DND-41 (cell line): ENCODE measurements at regions not wholly inside any gene's neighbourhood (a gene's known extent, or its start where the extent isn't known, plus 50 kb on each side); places are given as distances from the start of the nearest gene placed in this dataset.
"Not testable (repeated sequence)": the region's sequence is repeated elsewhere in the genome, so short reads cannot be mapped to it uniquely, and the experiment has no call there.

Experiments used
- ATAC-seq: fragments of 200-7000 bp; cut with Tn5 transposase; 3 replicates; pipeline ENCODE4 v1.9.1; 2021; ENCODE audit warnings: low read depth; ENCODE audit not compliant: insufficient read depth
- DNase-seq: peaks from one replicate; pipeline ENCODE4 v3.0.0-alpha.2; 2020
- H2AFZ ChIP-seq: 2 replicates; pipeline ENCODE4 v1.6.0; 2012; ENCODE audit warnings: low read depth, low read length
- H3K27ac ChIP-seq: 2 replicates; pipeline ENCODE4 v1.5.1; 2012; ENCODE audit warnings: low read length, inconsistent platforms
- H3K27me3 ChIP-seq: fragments of 200-600 bp; sonication (generic); 2 replicates; pipeline ENCODE4 v1.6.0; 2012; ENCODE audit warnings: low read length, mild to moderate bottlenecking, inconsistent platforms; ENCODE audit not compliant: insufficient read depth, poor library complexity
- H3K36me3 ChIP-seq: 2 replicates; pipeline ENCODE4 v1.5.1; 2012; ENCODE audit warnings: low read length, inconsistent platforms; ENCODE audit not compliant: insufficient read depth
- H3K4me1 ChIP-seq: 2 replicates; pipeline ENCODE4 v1.5.1; 2012; ENCODE audit warnings: mild to moderate bottlenecking, low read length; ENCODE audit not compliant: insufficient read depth
- H3K4me2 ChIP-seq: 2 replicates; pipeline ENCODE4 v1.6.0; 2012; ENCODE audit warnings: mild to moderate bottlenecking, moderate library complexity, low read length, inconsistent platforms; ENCODE audit not compliant: insufficient read depth
- H3K4me3 ChIP-seq, 2 experiments: fragments of 200-600 bp in 1 of 2; shearing (Covaris generic) in 1 of 2; 2 replicates each; pipeline ENCODE4 v1.5.1; 2012 to 2016; ENCODE audit warnings: inconsistent platforms in 2 of 2, low read length in 2 of 2, mild to moderate bottlenecking in 2 of 2, low read depth in 1 of 2, moderate library complexity in 1 of 2
- H3K79me2 ChIP-seq: 2 replicates; pipeline ENCODE4 v1.6.0; 2012; ENCODE audit warnings: low read length, inconsistent platforms; ENCODE audit not compliant: insufficient read depth
- H3K9ac ChIP-seq: 2 replicates; pipeline ENCODE4 v1.6.0; 2012; ENCODE audit warnings: low read depth, mild to moderate bottlenecking, inconsistent platforms, low read length, moderate library complexity
- H3K9me3 ChIP-seq: 2 replicates; pipeline ENCODE4 v1.5.1; 2012; ENCODE audit warnings: low read length, moderate library complexity, mild to moderate bottlenecking, inconsistent platforms; ENCODE audit not compliant: insufficient read depth, severe bottlenecking
- H4K20me1 ChIP-seq: 2 replicates; pipeline ENCODE4 v1.6.0; 2012; ENCODE audit warnings: low read length; ENCODE audit not compliant: insufficient read depth

DNA sequence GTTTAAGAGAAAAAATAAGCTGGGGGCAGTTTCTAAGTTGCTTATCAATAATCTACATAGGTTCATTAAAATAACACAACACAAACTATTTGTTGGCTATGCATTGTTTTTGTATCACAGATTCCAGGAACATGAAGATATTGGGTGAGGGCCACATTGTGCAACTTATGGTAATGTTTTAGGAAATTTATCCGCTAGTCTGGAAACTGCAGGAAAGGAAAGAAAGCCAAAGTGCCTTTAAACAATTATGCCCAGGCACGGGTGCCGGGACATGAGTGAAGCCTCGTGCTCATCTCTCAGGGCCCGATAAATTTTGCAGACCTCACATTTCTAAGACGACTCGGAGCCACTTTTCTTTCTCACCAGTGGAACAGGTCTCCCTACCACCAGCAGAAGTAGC, 52.6 kb upstream of the GOLGA8Q start:
- not testable (repeated sequence) for H2AFZ ChIP-seq, H3K4me3 ChIP-seq, DNase-seq, H3K9me3 ChIP-seq, ATAC-seq, H4K20me1 ChIP-seq, H3K27ac ChIP-seq, H3K36me3 ChIP-seq, H3K79me2 ChIP-seq, H3K4me2 ChIP-seq, H3K27me3 ChIP-seq, H3K4me1 ChIP-seq, H3K9ac ChIP-seq

DNA sequence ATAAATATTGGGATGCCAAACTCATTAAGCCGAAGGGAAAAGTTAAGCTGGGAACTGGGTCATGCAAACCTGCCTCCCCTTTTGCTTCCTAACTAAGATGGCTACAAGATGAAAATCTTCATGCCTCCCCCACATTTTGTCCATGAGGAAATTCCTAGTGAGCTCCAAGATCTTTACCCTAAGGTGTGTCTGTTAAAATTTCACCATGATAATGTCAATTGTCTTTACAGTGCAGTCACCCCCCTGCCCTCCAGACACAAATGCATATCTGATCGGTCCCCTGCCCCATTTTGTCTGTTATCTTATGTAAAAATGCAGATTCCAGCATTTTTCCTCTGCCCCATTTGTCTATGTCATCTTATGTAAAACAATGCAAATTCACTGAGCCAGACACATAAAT, 51.3 kb upstream of the GOLGA8Q start:
- H3K4me2 ChIP-seq, H3K4me1 ChIP-seq, DNase-seq, H3K27me3 ChIP-seq, H3K27ac ChIP-seq, H4K20me1 ChIP-seq, H3K9ac ChIP-seq, H3K4me3 ChIP-seq, H3K79me2 ChIP-seq, H2AFZ ChIP-seq, H3K36me3 ChIP-seq, H3K9me3 ChIP-seq, ATAC-seq: not testable (repeated sequence)
